K562 (cell line): ENCODE measurements at regions not wholly inside any gene's neighbourhood (a gene's known extent, or its start where the extent isn't known, plus 50 kb on each side); places are given as distances from the start of the nearest gene placed in this dataset.
A peak's percentile ranks its signal among the peaks of the same experiment; 100 is the strongest.

Source experiments
- BRF1 ChIP-seq: IDR thresholded peaks from 3 replicates; pipeline ENCODE4 v1.6.1; 2011; ENCODE audit warnings: borderline replicate concordance, mild to moderate bottlenecking; ENCODE audit not compliant: insufficient read length; ENCODE audit errors: extremely low read depth
- CEBPG ChIP-seq, 3 experiments: fragments of 200-800 bp in 1 of 3; sonication (Bioruptor generic) in 1 of 3; sonication (generic) in 1 of 3; formaldehyde crosslinking in 1 of 3; IDR thresholded peaks in 2 of 3; conservative IDR thresholded peaks in 1 of 3; 2 replicates each; pipeline versions ENCODE4 v1.6.1 to v1.8.0; 2016 to 2022; ENCODE audit warnings: missing compliant biosample characterization in 2 of 3, missing genetic modification characterization in 2 of 3, mild to moderate bottlenecking in 1 of 3, missing genetic modification reagents in 1 of 3
- GTF2E2 ChIP-seq: fragments of 200-800 bp; sonication (Bioruptor generic); IDR thresholded peaks from 2 replicates; pipeline ENCODE4 v1.6.1; 2016; ENCODE audit warnings: missing genetic modification characterization, missing compliant biosample characterization
- HLTF ChIP-seq: fragments of 450-650 bp; IDR thresholded peaks from 2 replicates; pipeline ENCODE4 v1.6.1; 2016
- MEF2D ChIP-seq: conservative IDR thresholded peaks from 2 replicates; pipeline ENCODE4 v1.6.1; 2016; ENCODE audit warnings: low read depth, missing genetic modification characterization, missing compliant biosample characterization
- NCOA4 ChIP-seq: fragments of 450-650 bp; IDR thresholded peaks from 2 replicates; pipeline ENCODE4 v1.6.1; 2018; ENCODE audit warnings: mild to moderate bottlenecking; ENCODE audit not compliant: partially characterized antibody
- PATZ1 ChIP-seq: fragments of 250-450 bp; sonication (Bioruptor Pico); IDR thresholded peaks from 2 replicates; pipeline ENCODE4 v1.5.0; 2020; ENCODE audit warnings: mild to moderate bottlenecking, borderline replicate concordance
- RB1 ChIP-seq: fragments of 450-650 bp; IDR thresholded peaks from 2 replicates; pipeline ENCODE4 v1.6.1; 2017; ENCODE audit warnings: low read depth, mild to moderate bottlenecking
- TBP ChIP-seq: optimal IDR thresholded peaks from 2 replicates; pipeline ENCODE3; 2011; ENCODE audit warnings: low read depth, low read length, improper control_type of control experiment
- TEAD4 ChIP-seq, 2 experiments: sonication (generic) in 1 of 2; formaldehyde crosslinking in 1 of 2; IDR thresholded peaks; 2 replicates each; pipeline versions ENCODE4 v1.6.1 to v1.8.0; 2012 to 2022; ENCODE audit warnings: borderline replicate concordance in 1 of 2, inconsistent platforms in 1 of 2, low read length in 1 of 2, mild to moderate bottlenecking in 1 of 2, missing genetic modification reagents in 1 of 2
- VEZF1 ChIP-seq: fragments of 200-800 bp; sonication (Bioruptor generic); IDR thresholded peaks from 2 replicates; pipeline ENCODE4 v1.6.1; 2017; ENCODE audit warnings: missing genetic modification characterization, missing compliant biosample characterization
- ZBTB17 ChIP-seq: fragments of 450-650 bp; formaldehyde crosslinking; IDR thresholded peaks from 2 replicates; pipeline ENCODE4 v1.4.0; 2020; ENCODE audit warnings: mild to moderate bottlenecking
- ZC3H8 ChIP-seq: fragments of 450-650 bp; IDR thresholded peaks from 2 replicates; pipeline ENCODE4 v1.6.1; 2017
- ZNF232 ChIP-seq: sonication (generic); formaldehyde crosslinking; IDR thresholded peaks from 2 replicates; pipeline ENCODE4 v1.8.0; 2022; ENCODE audit warnings: mild to moderate bottlenecking, missing genetic modification reagents
- ZNF77 ChIP-seq: fragments of 250-450 bp; sonication (Bioruptor Pico); IDR thresholded peaks from 2 replicates; pipeline ENCODE4 v1.5.0; 2020
- TF ChIP-seq, protein P1 (sequence below), 2 experiments: fragments of 450-650 bp in 1 of 2; IDR thresholded peaks; 2 replicates each; pipeline ENCODE4 v1.6.1; 2011 to 2017; ENCODE audit warnings: low read depth in 2 of 2, antibody characterized with exemption in 1 of 2, borderline replicate concordance in 1 of 2, low read length in 1 of 2, mild to moderate bottlenecking in 1 of 2, mixed read lengths in 1 of 2; ENCODE audit not compliant: control insufficient read depth in 1 of 2
- TF ChIP-seq, protein P2 (sequence below): fragments of 450-650 bp; IDR thresholded peaks from 2 replicates; pipeline ENCODE4 v1.6.1; 2016; ENCODE audit warnings: borderline replicate concordance

- TF ChIP-seq CEBPG (CRISPR knock-in tag; IDR thresholded peaks at IDR 0.05) (peak; percentile 62), CEBPG (tag; conservative IDR thresholded peaks at IDR 0.05 in 1 of 2, IDR thresholded peaks at IDR 0.05 in 1 of 2) (peak; percentile 79 to 92), TEAD4 (IDR thresholded peaks at IDR 0.05; ENCODE audit: low read length) (peak; percentile 83), TEAD4 (CRISPR knock-in tag; IDR thresholded peaks at IDR 0.05; ENCODE audit: borderline replicate concordance) (no peak), HLTF (no peak), MEF2D (tag) (no peak), RB1 (no peak), TBP (no peak), ZNF77 (no peak), ZBTB17 (no peak), ZNF232 (no peak), BRF1 (no peak), ZC3H8 (no peak), VEZF1 (CRISPR knock-in tag) (peak; percentile 52), GTF2E2 (tag) (no peak), NCOA4 (no peak), PATZ1 (no peak)
- TF ChIP-seq, protein P1, sequence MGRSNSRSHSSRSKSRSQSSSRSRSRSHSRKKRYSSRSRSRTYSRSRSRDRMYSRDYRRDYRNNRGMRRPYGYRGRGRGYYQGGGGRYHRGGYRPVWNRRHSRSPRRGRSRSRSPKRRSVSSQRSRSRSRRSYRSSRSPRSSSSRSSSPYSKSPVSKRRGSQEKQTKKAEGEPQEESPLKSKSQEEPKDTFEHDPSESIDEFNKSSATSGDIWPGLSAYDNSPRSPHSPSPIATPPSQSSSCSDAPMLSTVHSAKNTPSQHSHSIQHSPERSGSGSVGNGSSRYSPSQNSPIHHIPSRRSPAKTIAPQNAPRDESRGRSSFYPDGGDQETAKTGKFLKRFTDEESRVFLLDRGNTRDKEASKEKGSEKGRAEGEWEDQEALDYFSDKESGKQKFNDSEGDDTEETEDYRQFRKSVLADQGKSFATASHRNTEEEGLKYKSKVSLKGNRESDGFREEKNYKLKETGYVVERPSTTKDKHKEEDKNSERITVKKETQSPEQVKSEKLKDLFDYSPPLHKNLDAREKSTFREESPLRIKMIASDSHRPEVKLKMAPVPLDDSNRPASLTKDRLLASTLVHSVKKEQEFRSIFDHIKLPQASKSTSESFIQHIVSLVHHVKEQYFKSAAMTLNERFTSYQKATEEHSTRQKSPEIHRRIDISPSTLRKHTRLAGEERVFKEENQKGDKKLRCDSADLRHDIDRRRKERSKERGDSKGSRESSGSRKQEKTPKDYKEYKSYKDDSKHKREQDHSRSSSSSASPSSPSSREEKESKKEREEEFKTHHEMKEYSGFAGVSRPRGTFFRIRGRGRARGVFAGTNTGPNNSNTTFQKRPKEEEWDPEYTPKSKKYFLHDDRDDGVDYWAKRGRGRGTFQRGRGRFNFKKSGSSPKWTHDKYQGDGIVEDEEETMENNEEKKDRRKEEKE (IDR thresholded peaks at IDR 0.05; ENCODE audit: borderline replicate concordance in 1 of 2, control insufficient read depth in 1 of 2, low read depth in 2 of 2, low read length in 1 of 2): no peak
- TF ChIP-seq, protein P2, sequence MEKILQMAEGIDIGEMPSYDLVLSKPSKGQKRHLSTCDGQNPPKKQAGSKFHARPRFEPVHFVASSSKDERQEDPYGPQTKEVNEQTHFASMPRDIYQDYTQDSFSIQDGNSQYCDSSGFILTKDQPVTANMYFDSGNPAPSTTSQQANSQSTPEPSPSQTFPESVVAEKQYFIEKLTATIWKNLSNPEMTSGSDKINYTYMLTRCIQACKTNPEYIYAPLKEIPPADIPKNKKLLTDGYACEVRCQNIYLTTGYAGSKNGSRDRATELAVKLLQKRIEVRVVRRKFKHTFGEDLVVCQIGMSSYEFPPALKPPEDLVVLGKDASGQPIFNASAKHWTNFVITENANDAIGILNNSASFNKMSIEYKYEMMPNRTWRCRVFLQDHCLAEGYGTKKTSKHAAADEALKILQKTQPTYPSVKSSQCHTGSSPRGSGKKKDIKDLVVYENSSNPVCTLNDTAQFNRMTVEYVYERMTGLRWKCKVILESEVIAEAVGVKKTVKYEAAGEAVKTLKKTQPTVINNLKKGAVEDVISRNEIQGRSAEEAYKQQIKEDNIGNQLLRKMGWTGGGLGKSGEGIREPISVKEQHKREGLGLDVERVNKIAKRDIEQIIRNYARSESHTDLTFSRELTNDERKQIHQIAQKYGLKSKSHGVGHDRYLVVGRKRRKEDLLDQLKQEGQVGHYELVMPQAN: no peak
Observed at GRCh38 chr1:112818990-112819689, 104.0 kb upstream of the PPM1J start (continued).
